ENCODE measurements at regions not wholly inside any gene's neighbourhood (a gene's known extent, or its start where the extent isn't known, plus 50 kb on each side); places are given as distances from the start of the nearest gene placed in this dataset.

DNA sequence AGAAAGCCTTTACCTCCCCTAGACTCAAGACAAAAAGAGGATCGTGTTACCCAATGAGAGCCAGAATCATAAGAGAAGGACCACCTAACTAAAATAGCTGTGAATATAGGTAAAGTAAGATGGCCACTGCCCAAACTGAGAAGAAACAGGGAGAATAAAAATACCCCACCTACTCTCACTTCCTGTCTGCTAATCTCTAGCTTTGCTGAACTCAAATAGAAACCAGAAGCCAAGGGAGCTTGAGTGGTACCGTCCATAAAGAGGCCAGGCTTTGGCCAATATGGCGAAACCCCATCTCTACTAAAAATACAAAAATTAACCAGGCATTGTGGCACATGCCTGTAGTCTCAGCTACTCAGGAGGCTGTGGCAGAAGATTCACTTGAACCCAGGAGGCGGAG lies 123.0 kb upstream of the FST start:
- TF ChIP-seq, protein P1, sequence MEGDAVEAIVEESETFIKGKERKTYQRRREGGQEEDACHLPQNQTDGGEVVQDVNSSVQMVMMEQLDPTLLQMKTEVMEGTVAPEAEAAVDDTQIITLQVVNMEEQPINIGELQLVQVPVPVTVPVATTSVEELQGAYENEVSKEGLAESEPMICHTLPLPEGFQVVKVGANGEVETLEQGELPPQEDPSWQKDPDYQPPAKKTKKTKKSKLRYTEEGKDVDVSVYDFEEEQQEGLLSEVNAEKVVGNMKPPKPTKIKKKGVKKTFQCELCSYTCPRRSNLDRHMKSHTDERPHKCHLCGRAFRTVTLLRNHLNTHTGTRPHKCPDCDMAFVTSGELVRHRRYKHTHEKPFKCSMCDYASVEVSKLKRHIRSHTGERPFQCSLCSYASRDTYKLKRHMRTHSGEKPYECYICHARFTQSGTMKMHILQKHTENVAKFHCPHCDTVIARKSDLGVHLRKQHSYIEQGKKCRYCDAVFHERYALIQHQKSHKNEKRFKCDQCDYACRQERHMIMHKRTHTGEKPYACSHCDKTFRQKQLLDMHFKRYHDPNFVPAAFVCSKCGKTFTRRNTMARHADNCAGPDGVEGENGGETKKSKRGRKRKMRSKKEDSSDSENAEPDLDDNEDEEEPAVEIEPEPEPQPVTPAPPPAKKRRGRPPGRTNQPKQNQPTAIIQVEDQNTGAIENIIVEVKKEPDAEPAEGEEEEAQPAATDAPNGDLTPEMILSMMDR (IDR thresholded peaks at IDR 0.05) = no peak
- no peak for TF ChIP-seq POLR2A (IDR thresholded peaks at IDR 0.05)

All from prostate gland (tissue), 2 donors.